Left lung (tissue), 4 donors: ENCODE measurements at regions not wholly inside any gene's neighbourhood (a gene's known extent, or its start where the extent isn't known, plus 50 kb on each side); places are given as distances from the start of the nearest gene placed in this dataset.

ENCODE experiments used
- ATAC-seq: fragments of 200-7000 bp; cut with Tn5 transposase; one replicate; pipeline ENCODE4 v1.9.1; 2020; ENCODE audit warnings: moderate library complexity
- DNase-seq, 4 donors: peaks; one replicate each; pipeline ENCODE4 v3.0.0-alpha.2; 2013 to 2020
- H3K27ac ChIP-seq, 2 donors: fragments of 200-600 bp; sonication (generic) in 1 of 2; one replicate each; pipeline versions ENCODE4 v1.5.0 to v1.8.0; 2020 to 2021
- H3K27me3 ChIP-seq, 2 donors: fragments of 200-600 bp; sonication (generic) in 1 of 2; one replicate each; pipeline versions ENCODE4 v1.5.0 to v1.8.0; 2020 to 2021
- H3K36me3 ChIP-seq, 2 donors: fragments of 200-600 bp; sonication (generic) in 1 of 2; one replicate each; pipeline versions ENCODE4 v1.5.0 to v1.8.0; 2020 to 2021
- H3K4me1 ChIP-seq, 2 donors: fragments of 200-600 bp; one replicate each; pipeline ENCODE4 v1.8.0; 2021
- H3K4me3 ChIP-seq, 2 donors: fragments of 200-600 bp; sonication (generic) in 1 of 2; one replicate each; pipeline versions ENCODE4 v1.5.0 to v1.8.0; 2020 to 2021; ENCODE audit warnings: mild to moderate bottlenecking in 1 of 2
- H3K9me3 ChIP-seq, 2 donors: fragments of 200-600 bp; sonication (generic) in 1 of 2; one replicate each; pipeline versions ENCODE4 v1.5.0 to v1.8.0; 2020 to 2021
- intact Hi-C, 2 donors: fragments of 100-400 bp; cut with DNase I; formaldehyde crosslinking; loops; one replicate each; pipeline versions ENCODE4 v1.11.2 to v1.14.2; 2022
- TF ChIP-seq, protein P1 (sequence below), 2 donors: fragments of 200-600 bp; sonication (generic) in 1 of 2; IDR thresholded peaks; one replicate each; pipeline versions ENCODE4 v1.5.0 to v1.8.0; 2021; ENCODE audit warnings: antibody characterized with exemption in 2 of 2
- donor health status: DM: no; HTN: yes; CAD: no.
- donor health status: DM: no; HTN: no; CAD: no.

DNA sequence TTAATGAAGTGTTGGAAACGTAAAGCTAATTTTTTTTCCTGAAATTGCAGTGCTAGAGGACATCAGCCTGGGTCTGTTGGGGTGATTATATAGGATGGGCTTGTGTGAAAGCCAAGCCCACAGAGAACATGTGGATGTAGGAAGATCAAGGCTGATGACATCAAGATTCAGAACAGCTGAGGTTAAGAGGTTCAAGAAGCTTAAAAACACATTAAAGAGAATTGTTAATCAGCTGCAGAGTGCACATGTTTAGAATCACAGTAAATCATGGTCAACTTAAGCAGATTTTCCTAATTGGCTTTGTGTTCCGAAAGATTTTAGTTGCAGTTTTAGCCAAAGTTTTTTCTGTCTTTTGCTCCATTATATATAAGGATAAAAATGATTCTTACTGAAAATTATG lies 87.9 kb upstream of the PRICKLE1 start:
- no peak overlapping the region for H3K4me3 ChIP-seq
- no peak for DNase-seq
- no peaks in the 10 kb centered on the region for H3K36me3 ChIP-seq
- no peaks in the 10 kb centered on the region for H3K27me3 ChIP-seq
- H3K4me1 ChIP-seq: no peaks in the 10 kb centered on the region
- no peak overlapping the region for H3K27ac ChIP-seq
- ATAC-seq: no peak
- no peaks in the 10 kb centered on the region for H3K9me3 ChIP-seq
- intact Hi-C loops: no loop called here
- TF ChIP-seq, protein P1, sequence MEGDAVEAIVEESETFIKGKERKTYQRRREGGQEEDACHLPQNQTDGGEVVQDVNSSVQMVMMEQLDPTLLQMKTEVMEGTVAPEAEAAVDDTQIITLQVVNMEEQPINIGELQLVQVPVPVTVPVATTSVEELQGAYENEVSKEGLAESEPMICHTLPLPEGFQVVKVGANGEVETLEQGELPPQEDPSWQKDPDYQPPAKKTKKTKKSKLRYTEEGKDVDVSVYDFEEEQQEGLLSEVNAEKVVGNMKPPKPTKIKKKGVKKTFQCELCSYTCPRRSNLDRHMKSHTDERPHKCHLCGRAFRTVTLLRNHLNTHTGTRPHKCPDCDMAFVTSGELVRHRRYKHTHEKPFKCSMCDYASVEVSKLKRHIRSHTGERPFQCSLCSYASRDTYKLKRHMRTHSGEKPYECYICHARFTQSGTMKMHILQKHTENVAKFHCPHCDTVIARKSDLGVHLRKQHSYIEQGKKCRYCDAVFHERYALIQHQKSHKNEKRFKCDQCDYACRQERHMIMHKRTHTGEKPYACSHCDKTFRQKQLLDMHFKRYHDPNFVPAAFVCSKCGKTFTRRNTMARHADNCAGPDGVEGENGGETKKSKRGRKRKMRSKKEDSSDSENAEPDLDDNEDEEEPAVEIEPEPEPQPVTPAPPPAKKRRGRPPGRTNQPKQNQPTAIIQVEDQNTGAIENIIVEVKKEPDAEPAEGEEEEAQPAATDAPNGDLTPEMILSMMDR (IDR thresholded peaks at IDR 0.05): no peak

DNA sequence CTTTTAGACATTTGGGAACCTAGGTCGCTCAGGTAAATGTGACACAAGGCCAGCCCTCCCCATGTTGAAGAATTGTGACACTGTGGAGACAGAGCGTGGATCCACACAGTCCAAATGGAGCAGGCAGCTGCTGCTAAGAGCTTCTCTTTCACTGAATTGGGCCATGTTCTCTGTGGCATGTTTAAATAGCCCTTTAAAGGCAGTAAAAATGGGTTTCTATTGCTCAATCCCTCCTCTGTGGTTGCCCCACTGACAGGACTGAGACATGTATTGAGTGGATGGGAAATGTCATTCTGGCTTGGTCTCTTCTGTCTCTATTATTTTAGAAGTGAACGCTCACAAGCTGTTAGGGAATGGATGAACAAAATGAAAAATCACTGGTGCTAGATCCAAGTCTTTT lies 84.0 kb upstream of the PRICKLE1 start:
- Histone ChIP-seq H3K27ac (no peak overlapping the region), H3K36me3 (no peaks in the 10 kb centered on the region), H3K9me3 (no peaks in the 10 kb centered on the region), H3K4me3 (no peak overlapping the region), H3K27me3 (no peaks in the 10 kb centered on the region), H3K4me1 (no peaks in the 10 kb centered on the region)
- ATAC-seq (no peak), DNase-seq (no peak)
- TF ChIP-seq, protein P1 (IDR thresholded peaks at IDR 0.05): no peak
- intact Hi-C loops: no loop called here

DNA sequence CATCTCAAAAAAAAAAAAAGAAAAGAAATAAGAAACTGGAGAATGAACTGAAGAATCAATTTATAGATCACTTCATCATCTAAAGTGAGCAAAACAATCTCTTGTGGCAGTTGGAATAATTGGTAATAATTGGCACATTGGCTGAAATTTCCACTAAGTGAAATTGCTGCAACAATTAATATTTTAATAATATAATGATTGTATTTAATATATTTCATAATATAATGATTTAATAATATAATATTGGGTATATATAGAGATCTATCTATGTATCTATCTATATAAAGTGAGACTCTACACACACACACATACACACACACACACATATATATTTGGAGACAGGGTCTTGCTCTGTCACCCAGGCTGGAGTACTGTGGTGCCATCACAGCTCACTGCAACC lies 81.2 kb upstream of the PRICKLE1 start:
- intact Hi-C loops: no loop called here
- ATAC-seq: no peak
- no peaks in the 10 kb centered on the region for H3K27me3 ChIP-seq
- H3K27ac ChIP-seq: no peak overlapping the region
- no peaks in the 10 kb centered on the region for H3K9me3 ChIP-seq
- no peaks in the 10 kb centered on the region for H3K4me1 ChIP-seq
- TF ChIP-seq, protein P1 (IDR thresholded peaks at IDR 0.05): no peak
- H3K36me3 ChIP-seq: no peaks in the 10 kb centered on the region
- no peak overlapping the region for H3K4me3 ChIP-seq
- DNase-seq: no peak

DNA sequence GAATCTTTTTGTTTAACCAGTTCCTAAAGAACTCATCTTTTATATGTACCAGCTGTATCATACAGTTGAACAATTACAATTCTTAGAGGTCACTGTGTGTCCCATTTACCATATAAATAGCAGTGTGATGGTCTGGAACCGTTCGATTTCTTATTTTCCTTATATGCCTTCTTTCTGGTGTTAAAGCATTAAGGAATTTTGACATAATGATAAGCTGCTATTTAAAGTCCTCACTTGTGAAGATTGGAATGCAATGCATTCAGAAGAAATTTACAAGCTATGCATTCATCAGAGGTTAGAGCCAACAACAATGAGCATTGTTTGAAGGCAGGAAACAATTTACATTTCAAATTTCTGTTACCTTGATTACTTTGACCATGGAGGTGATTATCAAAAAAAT lies 80.0 kb upstream of the PRICKLE1 start:
- no peak for DNase-seq
- intact Hi-C loops: no loop called here
- Histone ChIP-seq H3K27ac (no peak overlapping the region), H3K4me1 (no peaks in the 10 kb centered on the region), H3K27me3 (no peaks in the 10 kb centered on the region), H3K9me3 (no peaks in the 10 kb centered on the region), H3K4me3 (no peak overlapping the region), H3K36me3 (no peaks in the 10 kb centered on the region)
- ATAC-seq: no peak
- TF ChIP-seq, protein P1 (IDR thresholded peaks at IDR 0.05): no peak

DNA sequence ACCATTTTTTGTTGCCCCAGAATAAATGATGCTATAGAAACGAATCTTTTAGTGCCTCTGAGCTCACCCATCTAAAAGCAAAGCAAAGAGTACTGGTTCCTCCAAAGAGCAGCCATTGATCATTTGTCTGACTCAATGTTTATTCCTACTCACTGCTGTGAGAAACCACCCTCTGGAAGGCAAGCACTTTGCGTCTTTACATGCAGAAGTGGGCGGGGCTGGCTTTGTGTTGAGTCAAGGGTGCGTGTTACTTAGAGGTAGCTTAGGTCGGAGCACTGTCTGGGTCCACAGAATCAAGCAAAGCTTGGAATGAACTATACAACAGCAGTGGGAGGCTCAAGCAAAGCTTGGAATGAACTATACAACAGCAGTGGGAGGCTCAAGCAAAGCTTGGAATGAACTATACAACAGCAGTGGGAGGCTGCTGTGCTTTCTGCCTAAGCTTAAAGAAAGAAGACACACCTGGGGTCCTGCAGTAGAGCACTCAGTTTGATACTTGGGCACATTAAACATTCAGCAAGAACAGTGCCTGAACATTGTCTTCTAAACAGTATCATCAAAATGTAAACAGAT lies 77.2 kb upstream of the PRICKLE1 start:
- intact Hi-C loops: no loop called here
- no peaks in the 10 kb centered on the region for H3K9me3 ChIP-seq
- no peak for ATAC-seq

More for the DNA sequence above, 77.2 kb upstream of the PRICKLE1 start:
- TF ChIP-seq, protein P1 (IDR thresholded peaks at IDR 0.05): no peak
- DNase-seq: no peak
- Histone ChIP-seq H3K4me3 (no peak overlapping the region), H3K36me3 (no peaks in the 10 kb centered on the region), H3K27ac (no peak overlapping the region), H3K27me3 (no peaks in the 10 kb centered on the region), H3K4me1 (no peaks in the 10 kb centered on the region)
